ENCODE measurements at regions not wholly inside any gene's neighbourhood (a gene's known extent, or its start where the extent isn't known, plus 50 kb on each side); places are given as distances from the start of the nearest gene placed in this dataset.
A peak's percentile ranks its signal among the peaks of the same experiment; 100 is the strongest.

- no peak for DNase-seq (ENCODE audit: low read depth)
Observed at GRCh38 chr3:154976072-154976983, 103.8 kb upstream of the MME start.

- DNase-seq (ENCODE audit: low read depth), result no peak
Observed at GRCh38 chr3:154973851-154974250, 106.3 kb upstream of the MME start.

GRCh38 chr3:154972951-154973350 is 107.2 kb upstream of the MME start:
- peak; percentile 25 for DNase-seq (ENCODE audit: low read depth)

GRCh38 chr3:154971771-154972326 is 108.3 kb upstream of the MME start:
- no peak for DNase-seq (ENCODE audit: low read depth)

DNA sequence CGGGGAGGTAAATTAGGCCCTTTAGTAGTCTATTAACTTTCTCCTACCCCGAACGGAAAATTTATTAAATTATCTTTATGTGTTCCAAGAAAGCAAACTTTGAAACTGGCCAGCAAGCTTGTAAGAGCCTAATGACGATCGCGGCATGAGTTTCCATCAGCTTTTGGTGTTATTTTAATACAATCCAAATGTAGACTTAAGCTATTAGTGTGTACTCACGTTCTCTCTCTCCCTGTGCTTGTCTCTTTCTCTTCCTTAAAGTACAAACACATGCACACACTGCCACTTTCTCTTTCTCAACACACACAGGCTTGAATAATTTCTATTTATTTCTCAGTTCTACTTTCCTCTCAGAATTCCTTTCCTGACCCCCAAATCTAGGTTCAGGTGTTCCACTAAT is 108.8 kb upstream of the MME start:
- no peak for DNase-seq (ENCODE audit: low read depth)

DNA sequence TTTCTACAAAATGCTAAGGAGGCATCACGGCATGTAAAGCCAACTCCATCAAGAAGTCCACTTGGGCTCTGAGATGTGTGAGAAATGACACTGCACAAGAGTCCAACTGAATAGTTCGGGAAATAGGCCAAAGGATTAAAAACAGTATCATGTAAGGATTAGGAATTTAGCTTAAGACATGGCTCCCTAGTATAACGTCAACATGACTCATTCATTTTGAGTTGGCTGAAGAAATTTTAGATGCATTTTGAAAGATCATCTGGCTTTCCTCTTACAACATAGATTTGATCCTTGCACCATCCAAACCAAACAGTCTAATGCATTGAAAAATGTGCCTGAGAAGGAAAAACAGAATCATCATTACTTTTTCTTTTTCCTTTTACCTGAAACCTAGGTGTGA is 109.3 kb upstream of the MME start:
- DNase-seq (ENCODE audit: low read depth), result peak; percentile 49

- no peak for DNase-seq (ENCODE audit: low read depth)
Observed at GRCh38 chr3:154969366-154969765, 110.8 kb upstream of the MME start.

GRCh38 chr3:154967090-154967489 is 113.0 kb upstream of the MME start:
- no peak for DNase-seq (ENCODE audit: low read depth)

- DNase-seq (ENCODE audit: low read depth), result peak; percentile 45
Observed at GRCh38 chr3:154956815-154957214, 123.3 kb upstream of the MME start.

GRCh38 chr3:154955907-154956533 is 124.1 kb upstream of the MME start:
- no peak for DNase-seq (ENCODE audit: low read depth)

DNA sequence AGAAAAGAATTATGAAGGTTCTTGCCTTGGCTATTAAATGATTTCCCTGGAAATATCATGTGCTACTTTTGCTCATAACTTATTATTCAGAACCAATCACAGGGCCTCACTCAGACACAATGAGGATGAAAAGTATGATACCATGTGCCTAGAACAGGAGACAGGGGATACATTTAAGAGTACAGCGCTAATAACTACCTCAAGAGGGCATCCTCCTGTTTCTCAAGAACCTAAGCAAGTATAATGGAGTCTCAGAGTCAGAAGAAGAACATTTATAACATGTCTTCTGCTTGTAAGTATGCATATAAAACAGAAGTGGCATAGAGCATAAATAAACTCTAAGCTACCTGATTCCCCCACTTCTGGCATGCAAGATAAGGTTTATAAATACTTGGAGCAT is 125.4 kb upstream of the MME start:
- DNase-seq (ENCODE audit: low read depth), result peak; percentile 49

- no peak for DNase-seq (ENCODE audit: low read depth)
Observed at GRCh38 chr3:154953538-154953937, 126.6 kb upstream of the MME start.

DNA sequence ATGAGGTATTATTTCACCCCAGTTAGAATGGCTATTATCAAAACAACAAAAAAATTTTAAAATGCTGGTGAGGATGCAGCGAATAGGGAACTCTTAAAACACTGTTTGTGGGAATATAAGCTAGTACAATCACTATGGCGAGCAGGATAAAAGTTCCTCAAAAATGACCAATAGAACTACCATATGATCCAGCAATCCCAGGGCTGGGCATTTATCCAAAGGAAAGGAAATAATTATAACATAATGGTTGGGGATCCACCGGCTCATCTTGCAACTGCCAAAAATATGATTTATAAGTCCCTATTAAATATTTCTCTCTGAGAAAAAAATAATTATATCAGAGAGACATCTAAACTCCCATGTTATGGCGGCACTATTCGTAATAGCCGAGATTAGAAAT is 127.6 kb upstream of the MME start:
- DNase-seq (ENCODE audit: low read depth), result no peak

DNA sequence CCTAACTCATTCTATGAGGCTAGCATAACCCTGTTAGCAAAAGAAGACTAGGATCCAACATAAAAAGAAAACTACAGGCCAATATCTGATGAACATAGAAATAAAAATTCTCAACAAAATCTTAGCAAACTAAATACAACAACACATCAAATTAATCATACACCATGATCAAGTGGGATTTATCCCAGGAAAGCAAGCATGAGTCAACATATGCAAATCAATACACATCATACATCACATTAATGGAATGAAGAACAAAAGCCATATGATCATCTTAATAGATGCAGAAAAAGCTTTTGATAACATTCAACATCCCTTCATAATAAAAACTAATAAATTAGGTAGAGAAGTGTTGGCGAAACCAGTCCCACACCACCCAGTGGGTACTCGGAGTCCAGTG is 136.1 kb upstream of the MME start:
- no peak for DNase-seq (ENCODE audit: low read depth)

DNA sequence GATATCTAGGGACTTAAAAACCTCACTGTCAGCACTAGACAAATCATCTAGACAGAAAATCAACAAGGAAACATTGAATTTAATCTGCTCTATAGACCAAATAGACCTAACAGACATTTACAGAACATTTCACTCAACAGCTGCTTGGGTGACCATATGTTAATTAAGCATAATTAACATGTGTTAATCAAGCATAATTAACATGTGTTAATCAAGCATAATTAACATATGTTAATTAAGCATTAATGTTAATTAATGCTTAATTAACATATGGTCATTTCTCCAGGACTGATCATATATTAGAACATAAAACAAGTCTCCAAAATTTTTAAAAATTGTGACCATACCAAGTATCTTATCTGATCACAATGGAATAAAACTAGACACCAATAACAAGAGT is 137.3 kb upstream of the MME start:
- no peak for DNase-seq (ENCODE audit: low read depth)

DNA sequence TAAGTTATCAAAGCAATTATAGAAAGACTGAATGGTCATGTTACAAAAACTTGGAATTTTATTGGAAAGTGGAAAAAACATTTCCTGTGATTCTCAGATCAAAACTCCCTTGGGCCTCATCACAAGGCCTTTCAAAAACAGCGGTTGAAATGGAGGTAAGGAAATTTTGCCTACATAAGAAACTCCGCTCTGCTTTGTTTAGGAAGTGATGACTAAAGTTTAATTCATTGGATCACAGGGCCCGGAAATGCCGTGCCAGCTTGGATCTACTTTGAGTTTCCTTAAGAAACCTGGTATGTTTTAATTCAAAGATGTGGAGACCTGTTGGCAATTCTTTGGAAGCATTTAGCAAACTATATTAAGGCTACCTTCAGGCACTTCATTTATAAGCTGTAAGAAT is 143.9 kb upstream of the MME start:
- no peak for DNase-seq (ENCODE audit: low read depth)

DNA sequence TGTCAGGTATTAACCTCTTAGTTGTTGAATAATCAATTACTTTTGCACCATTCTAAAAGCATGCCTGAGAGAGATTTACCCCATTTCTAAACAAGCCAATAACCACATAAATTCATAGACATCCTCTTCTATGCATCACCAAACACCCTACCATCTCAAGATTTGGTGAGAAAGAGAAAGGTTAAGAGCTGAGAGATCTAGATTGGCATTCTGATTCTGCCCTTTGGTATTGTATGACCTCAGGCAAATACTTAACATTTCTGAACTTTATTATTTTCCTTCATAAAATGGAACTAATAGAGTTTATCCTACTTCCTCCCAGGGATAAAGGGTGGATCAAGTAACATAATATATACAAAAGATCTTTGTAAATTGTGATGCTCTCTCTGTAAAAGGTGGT is 146.5 kb upstream of the MME start:
- no peak for DNase-seq (ENCODE audit: low read depth)

GRCh38 chr3:154932633-154933032 is 147.5 kb upstream of the MME start:
- DNase-seq (ENCODE audit: low read depth), result no peak

DNA sequence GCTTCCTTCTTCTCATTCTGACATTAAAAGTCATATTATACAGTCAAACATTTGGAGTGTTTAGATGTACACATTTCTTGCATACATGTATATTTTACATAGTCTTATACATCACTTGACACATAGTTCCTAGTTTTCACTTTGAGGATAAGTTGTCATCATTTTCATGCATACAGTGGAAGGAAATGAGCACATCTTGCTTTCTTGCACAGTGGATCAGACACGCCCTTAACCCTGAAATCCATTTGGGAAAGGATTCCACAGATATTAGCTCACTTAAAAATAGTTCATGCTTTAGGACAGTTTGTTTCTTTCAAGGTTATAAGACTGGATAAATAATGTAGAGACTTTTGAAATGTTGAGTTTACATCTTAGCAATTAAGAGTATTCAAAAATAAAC is 148.6 kb upstream of the MME start:
- DNase-seq (ENCODE audit: low read depth), result peak; percentile 37

- no peak for DNase-seq (ENCODE audit: low read depth)
Observed at GRCh38 chr3:154926721-154927120, 153.4 kb upstream of the MME start.

GRCh38 chr3:154921351-154921750 is 158.8 kb upstream of the MME start:
- DNase-seq (ENCODE audit: low read depth), result no peak

DNA sequence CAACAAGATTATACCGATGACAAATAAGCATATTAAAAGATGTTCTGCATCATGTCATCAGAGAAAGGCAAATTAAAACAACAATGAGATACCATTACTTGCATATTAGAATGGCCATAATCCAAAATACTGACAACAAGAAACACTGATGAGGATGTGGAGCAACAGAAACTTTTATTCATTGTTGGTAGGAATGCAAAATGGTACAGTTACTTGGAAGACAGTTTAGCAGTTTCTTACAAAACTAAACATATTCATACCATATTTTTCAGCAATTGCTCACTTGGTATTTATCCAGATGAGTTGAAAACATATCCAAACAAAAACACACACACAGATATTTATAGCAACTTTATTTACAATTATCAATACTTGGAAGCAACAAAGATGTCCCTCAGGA is 160.9 kb upstream of the MME start:
- DNase-seq (ENCODE audit: low read depth), result no peak

GRCh38 chr3:154904328-154904727 is 175.8 kb upstream of the MME start:
- peak; percentile 26 for DNase-seq (ENCODE audit: low read depth)
